Common myeloid progenitor, CD34-positive (primary cell): ENCODE measurements at regions not wholly inside any gene's neighbourhood (a gene's known extent, or its start where the extent isn't known, plus 50 kb on each side); places are given as distances from the start of the nearest gene placed in this dataset.

ENCODE experiments used
- CTCF ChIA-PET: fragments of 350-600 bp; sonication (Branson Sonifier 250); formaldehyde crosslinking; loops from one replicate; lab custom pipeline; 2021; ENCODE audit warnings: antibody characterized with exemption; lab: Charles Lee
- POLR2A ChIA-PET: fragments of 350-600 bp; sonication (Branson Sonifier 250); formaldehyde crosslinking; loops from one replicate; lab custom pipeline; 2021; ENCODE audit warnings: antibody characterized with exemption; lab: Charles Lee
- DNase-seq, 3 donors: peaks; one replicate each; pipeline versions ENCODE4 v3.0.0 to v3.0.0-alpha.2; 2013
- H3K27ac ChIP-seq, 2 experiments: 1 replicate in 1 of 2; 2 replicates in 1 of 2; pipeline ENCODE4 v1.7.0; 2013; ENCODE audit warnings: inconsistent platforms in 2 of 2, low read length in 2 of 2, mild to moderate bottlenecking in 2 of 2, low read depth in 1 of 2, moderate library complexity in 1 of 2; ENCODE audit not compliant: severe bottlenecking in 2 of 2, insufficient read depth in 1 of 2, poor library complexity in 1 of 2
- H3K27me3 ChIP-seq, 5 experiments: replicated peaks in 2 of 5; 1 replicate in 3 of 5; 2 replicates in 2 of 5; pipeline versions ENCODE4 v1.6.1 to v1.7.0; 2013; ENCODE audit warnings: low read length in 4 of 5, mild to moderate bottlenecking in 2 of 5, moderate library complexity in 2 of 5, inconsistent platforms in 1 of 5; ENCODE audit not compliant: insufficient read depth in 5 of 5, control insufficient read depth in 4 of 5
- H3K36me3 ChIP-seq, 4 experiments: 1 replicate in 2 of 4; 2 replicates in 2 of 4; pipeline versions ENCODE4 v1.6.1 to v1.7.0; 2013; ENCODE audit warnings: low read length in 3 of 4, control low read depth in 1 of 4, mild to moderate bottlenecking in 1 of 4; ENCODE audit not compliant: control insufficient read depth in 4 of 4, insufficient read depth in 4 of 4
- H3K4me1 ChIP-seq, 4 experiments: 1 replicate in 3 of 4; 2 replicates in 1 of 4; pipeline versions ENCODE4 v1.6.1 to v1.7.1; 2013; ENCODE audit warnings: low read length in 3 of 4, mild to moderate bottlenecking in 3 of 4, control low read depth in 1 of 4, inconsistent platforms in 1 of 4, moderate library complexity in 1 of 4; ENCODE audit not compliant: control insufficient read depth in 4 of 4, insufficient read depth in 4 of 4; ENCODE audit errors: control extremely low read depth in 1 of 4
- H3K4me3 ChIP-seq, 7 experiments: 1 replicate in 4 of 7; 2 replicates in 3 of 7; pipeline versions ENCODE4 v1.5.1 to v1.7.0; 2013; ENCODE audit warnings: mild to moderate bottlenecking in 7 of 7, low read length in 6 of 7, moderate library complexity in 6 of 7, inconsistent platforms in 2 of 7, low read depth in 2 of 7, control low read depth in 1 of 7; ENCODE audit not compliant: insufficient read depth in 4 of 7, control insufficient read depth in 1 of 7; ENCODE audit errors: extremely low read depth in 1 of 7
- H3K9me3 ChIP-seq, 5 experiments: 1 replicate in 4 of 5; 2 replicates in 1 of 5; pipeline versions ENCODE4 v1.6.1 to v1.7.1; 2013; ENCODE audit warnings: low read length in 4 of 5, mild to moderate bottlenecking in 2 of 5, inconsistent platforms in 1 of 5, low read depth in 1 of 5, moderate library complexity in 1 of 5; ENCODE audit not compliant: control insufficient read depth in 4 of 5, insufficient read depth in 2 of 5; ENCODE audit errors: control extremely low read depth in 1 of 5
- WGBS: methylation state at CpG from one replicate; pipeline ENCODE4 v1.1.5; 2013; ENCODE audit not compliant: insufficient coverage; 5-methylcytosine and 5-hydroxymethylcytosine counted together

GRCh38 chr6:84457276-84457675, 229.8 kb upstream of the CEP162 start:
- 20% methylated on average over 1 of the region's 3 CpGs for WGBS
- Histone ChIP-seq H3K9me3 (no peaks in the 10 kb centered on the region), H3K27me3 (peaks cover 0 to 2% (median 0%) of the 10 kb centered on the region in 5 experiments), H3K36me3 (no peaks in the 10 kb centered on the region), H3K27ac (no peak overlapping the region), H3K4me1 (no peaks in the 10 kb centered on the region), H3K4me3 (no peak overlapping the region)
- CTCF ChIA-PET, result no interaction called here
- POLR2A ChIA-PET, result no interaction called here
- DNase-seq, result no peak

- H3K4me3 ChIP-seq, result no peak overlapping the region
- POLR2A ChIA-PET, result no interaction called here
- WGBS, result no CpG with 5 or more reads among the region's 4 CpGs
- peaks cover 0 to 2% (median 0%) of the 10 kb centered on the region in 5 experiments for H3K27me3 ChIP-seq
- no peaks in the 10 kb centered on the region for H3K4me1 ChIP-seq
- CTCF ChIA-PET, result no interaction called here
- no peaks in the 10 kb centered on the region for H3K9me3 ChIP-seq
- no peak for DNase-seq
- no peaks in the 10 kb centered on the region for H3K36me3 ChIP-seq
- H3K27ac ChIP-seq, result no peak overlapping the region
These were observed 229.4 kb upstream of the CEP162 start for GRCh38 chr6:84456803-84457202.

- ChIA-PET POLR2A (no interaction called here), CTCF (no interaction called here)
- no peaks in the 10 kb centered on the region for H3K4me1 ChIP-seq
- H3K27ac ChIP-seq, result no peak overlapping the region
- WGBS, result 83% methylated on average over 1 of the region's 3 CpGs
- H3K4me3 ChIP-seq, result no peak overlapping the region
- H3K27me3 ChIP-seq, result peaks cover 0 to 2% (median 0%) of the 10 kb centered on the region in 5 experiments
- no peaks in the 10 kb centered on the region for H3K9me3 ChIP-seq
- no peak for DNase-seq
- no peaks in the 10 kb centered on the region for H3K36me3 ChIP-seq
These were observed 228.1 kb upstream of the CEP162 start for GRCh38 chr6:84455511-84456029.

- ChIA-PET CTCF (no interaction called here), POLR2A (no interaction called here)
- no peak for DNase-seq
- H3K9me3 ChIP-seq, result no peaks in the 10 kb centered on the region
- H3K4me1 ChIP-seq, result no peaks in the 10 kb centered on the region
- H3K36me3 ChIP-seq, result no peaks in the 10 kb centered on the region
- H3K27ac ChIP-seq, result no peak overlapping the region
- H3K4me3 ChIP-seq, result no peak overlapping the region
- peaks cover 0 to 2% (median 0%) of the 10 kb centered on the region in 5 experiments for H3K27me3 ChIP-seq
These were observed 226.1 kb upstream of the CEP162 start for GRCh38 chr6:84453499-84453898.

- CTCF ChIA-PET, result no interaction called here
- POLR2A ChIA-PET, result no interaction called here
- no peak for DNase-seq
- no peaks in the 10 kb centered on the region for H3K4me1 ChIP-seq
- H3K4me3 ChIP-seq, result no peak overlapping the region
- H3K27ac ChIP-seq, result no peak overlapping the region
- no peaks in the 10 kb centered on the region for H3K9me3 ChIP-seq
- peaks cover 0 to 3% (median 0%) of the 10 kb centered on the region in 5 experiments for H3K27me3 ChIP-seq
- no peaks in the 10 kb centered on the region for H3K36me3 ChIP-seq
- WGBS, result no CpG with 5 or more reads among the region's 2 CpGs
These were observed 222.6 kb upstream of the CEP162 start for GRCh38 chr6:84450018-84450417.

GRCh38 chr6:84449220-84449619, 221.8 kb upstream of the CEP162 start:
- ChIA-PET CTCF (no interaction called here), POLR2A (no interaction called here)
- DNase-seq, result no peak
- H3K27me3 ChIP-seq, result peaks cover 0 to 3% (median 0%) of the 10 kb centered on the region in 5 experiments
- no peak overlapping the region for H3K27ac ChIP-seq
- WGBS, result 83% methylated on average over 1 of the region's 6 CpGs
- no peaks in the 10 kb centered on the region for H3K36me3 ChIP-seq
- no peaks in the 10 kb centered on the region for H3K4me1 ChIP-seq
- H3K4me3 ChIP-seq, result no peak overlapping the region
- H3K9me3 ChIP-seq, result no peaks in the 10 kb centered on the region

GRCh38 chr6:84448331-84448730, 220.9 kb upstream of the CEP162 start:
- ChIA-PET POLR2A (no interaction called here), CTCF (no interaction called here)
- no peaks in the 10 kb centered on the region for H3K9me3 ChIP-seq
- peaks cover 0 to 3% (median 0%) of the 10 kb centered on the region in 5 experiments for H3K27me3 ChIP-seq
- H3K4me1 ChIP-seq, result no peaks in the 10 kb centered on the region
- no peak overlapping the region for H3K4me3 ChIP-seq
- no peak overlapping the region for H3K27ac ChIP-seq
- H3K36me3 ChIP-seq, result no peaks in the 10 kb centered on the region
- DNase-seq, result no peak
- no CpG with 5 or more reads among the region's 2 CpGs for WGBS
